CD14-positive monocyte (primary cell): ENCODE measurements at regions not wholly inside any gene's neighbourhood (a gene's known extent, or its start where the extent isn't known, plus 50 kb on each side); places are given as distances from the start of the nearest gene placed in this dataset.

Experiments
- DNase-seq, 3 donors: peaks; one replicate each; pipeline ENCODE4 v3.0.0-alpha.2; 2011 to 2022
- H2AFZ ChIP-seq: 2 replicates; pipeline ENCODE4 v1.6.0; 2012; ENCODE audit warnings: mild to moderate bottlenecking, low read depth, low read length, inconsistent platforms; ENCODE audit not compliant: insufficient read depth, poor library complexity, severe bottlenecking
- H3K27ac ChIP-seq, 2 donors: 1 replicate in 1 of 2; 2 replicates in 1 of 2; pipeline ENCODE4 v1.5.1; 2012 to 2013; ENCODE audit warnings: low read length in 2 of 2, control low read depth in 1 of 2, inconsistent platforms in 1 of 2, low read depth in 1 of 2, mild to moderate bottlenecking in 1 of 2
- H3K27me3 ChIP-seq, 2 donors: one replicate each; pipeline versions ENCODE4 v1.6.0 to v1.6.1; 2011 to 2013; ENCODE audit warnings: low read length in 2 of 2; ENCODE audit not compliant: control insufficient read depth in 2 of 2, insufficient read depth in 2 of 2
- H3K36me3 ChIP-seq, 2 donors: replicated peaks in 1 of 2; 1 replicate in 1 of 2; 2 replicates in 1 of 2; pipeline versions ENCODE4 v1.5.1 to v1.6.1; 2012 to 2013; ENCODE audit warnings: low read length in 2 of 2, control low read depth in 1 of 2, inconsistent platforms in 1 of 2, mild to moderate bottlenecking in 1 of 2; ENCODE audit not compliant: insufficient read depth in 2 of 2, control insufficient read depth in 1 of 2
- H3K4me1 ChIP-seq, 2 donors: 1 replicate in 1 of 2; 2 replicates in 1 of 2; pipeline versions ENCODE4 v1.5.1 to v1.6.1; 2012 to 2013; ENCODE audit warnings: low read length in 2 of 2, control low read depth in 1 of 2, inconsistent platforms in 1 of 2, mild to moderate bottlenecking in 1 of 2, moderate library complexity in 1 of 2; ENCODE audit not compliant: insufficient read depth in 2 of 2, control insufficient read depth in 1 of 2
- H3K4me2 ChIP-seq: replicated peaks from 2 replicates; pipeline ENCODE3; 2012; ENCODE audit warnings: low read length, moderate library complexity, mild to moderate bottlenecking; ENCODE audit not compliant: poor library complexity, severe bottlenecking; ENCODE audit errors: extremely low read depth
- H3K4me3 ChIP-seq, 3 experiments: fragments of 200-600 bp in 1 of 3; sonication (generic) in 1 of 3; replicated peaks in 1 of 3; 1 replicate in 2 of 3; 2 replicates in 1 of 3; pipeline ENCODE4 v1.5.1; 2011 to 2013; ENCODE audit warnings: low read length in 3 of 3, mild to moderate bottlenecking in 3 of 3, control low read depth in 2 of 3, low read depth in 2 of 3, inconsistent platforms in 1 of 3, moderate library complexity in 1 of 3
- H3K79me2 ChIP-seq: 2 replicates; pipeline ENCODE4 v1.6.0; 2012; ENCODE audit warnings: mild to moderate bottlenecking, control low read depth, inconsistent platforms, low read length, moderate library complexity; ENCODE audit not compliant: insufficient read depth
- H3K9ac ChIP-seq: 2 replicates; pipeline ENCODE4 v1.6.0; 2017; ENCODE audit warnings: low read length, mild to moderate bottlenecking; ENCODE audit not compliant: insufficient read depth, poor library complexity, severe bottlenecking
- H3K9me3 ChIP-seq, 2 donors: replicated peaks in 1 of 2; 1 replicate in 1 of 2; 2 replicates in 1 of 2; pipeline versions ENCODE4 v1.5.1 to v1.6.1; 2012 to 2013; ENCODE audit warnings: low read length in 2 of 2, control low read depth in 1 of 2; ENCODE audit not compliant: control insufficient read depth in 1 of 2, insufficient read depth in 1 of 2
- H4K20me1 ChIP-seq: 2 replicates; pipeline ENCODE4 v1.6.0; 2012; ENCODE audit warnings: mild to moderate bottlenecking, low read length, control low read depth, moderate library complexity; ENCODE audit not compliant: insufficient read depth
- H3K27ac Mint-ChIP-seq, 7 donors: one replicate each; pipeline ENCODE4 v1.8.0; 2020; ENCODE audit warnings: mild to moderate bottlenecking in 7 of 7, mixed read lengths in 7 of 7, moderate library complexity in 6 of 7, inconsistent platforms in 2 of 7
- H3K27me3 Mint-ChIP-seq, 3 donors: one replicate each; pipeline ENCODE4 v1.8.0; 2021 to 2022; ENCODE audit warnings: low read depth in 3 of 3, mild to moderate bottlenecking in 3 of 3, mixed read lengths in 3 of 3, moderate library complexity in 3 of 3, inconsistent platforms in 1 of 3
- H3K36me3 Mint-ChIP-seq, 2 donors: one replicate each; pipeline ENCODE4 v1.8.0; 2020; ENCODE audit warnings: mixed read lengths in 2 of 2, inconsistent platforms in 1 of 2, mild to moderate bottlenecking in 1 of 2
- H3K4me1 Mint-ChIP-seq: one replicate; pipeline ENCODE4 v1.8.0; 2020; ENCODE audit warnings: mild to moderate bottlenecking, mixed read lengths
- H3K4me3 Mint-ChIP-seq, 2 donors: one replicate each; pipeline ENCODE4 v1.8.0; 2020; ENCODE audit warnings: mild to moderate bottlenecking in 2 of 2, mixed read lengths in 2 of 2, moderate library complexity in 1 of 2
- H3K9me3 Mint-ChIP-seq, 7 donors: one replicate each; pipeline ENCODE4 v1.8.0; 2020 to 2022; ENCODE audit warnings: mixed read lengths in 7 of 7, mild to moderate bottlenecking in 6 of 7, moderate library complexity in 6 of 7, inconsistent platforms in 2 of 7
- CTCF ChIP-seq: fragments of 200-600 bp; IDR thresholded peaks from one replicate; pipeline ENCODE4 v1.8.0; 2022; ENCODE audit warnings: antibody characterized with exemption, mild to moderate bottlenecking
- WGBS: methylation state at CpG from one replicate; pipeline ENCODE4 v1.1.5; 2013; ENCODE audit warnings: missing lambda C conversion rate; ENCODE audit not compliant: insufficient coverage; 5-methylcytosine and 5-hydroxymethylcytosine counted together
- intact Hi-C, 2 donors: fragments of 100-400 bp; cut with micrococcal nuclease; formaldehyde crosslinking; loops; one replicate each; pipeline versions ENCODE4 v1.15.0 to v1.15.1; 2023

DNA sequence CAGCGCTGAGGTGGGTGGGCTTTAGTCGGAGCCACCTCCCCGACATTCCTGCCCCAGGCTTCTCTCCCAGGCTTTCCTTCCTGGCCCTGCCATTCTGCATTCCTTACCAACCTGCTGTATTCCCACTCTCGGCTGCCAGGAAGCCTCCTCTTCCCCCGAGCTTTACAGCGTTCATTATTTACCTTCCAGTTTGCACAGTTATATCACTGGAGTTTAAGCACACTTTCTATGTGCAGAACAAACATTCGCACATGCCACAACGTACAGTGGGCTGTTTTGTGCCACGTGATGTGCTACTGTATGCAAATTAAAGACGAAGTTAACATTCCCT is 246.3 kb downstream of the SOX11 start:
- WGBS = 94% methylated on average over 4 of the region's 10 CpGs
- no peaks in the 10 kb centered on the region for H3K36me3 Mint-ChIP-seq
- no peak overlapping the region for H3K4me2 ChIP-seq
- no peaks in the 10 kb centered on the region for H3K4me1 ChIP-seq
- no peak for TF ChIP-seq CTCF
- H3K9ac ChIP-seq = no peak overlapping the region
- no peak for DNase-seq
- peaks cover 7% of the 10 kb centered on the region for H3K4me1 Mint-ChIP-seq
- peaks cover 0 to 11% of the 10 kb centered on the region in 2 donors for H3K9me3 ChIP-seq
- no peaks in the 10 kb centered on the region for H4K20me1 ChIP-seq
- no peak overlapping the region for H3K27ac Mint-ChIP-seq
- no peak overlapping the region for H2AFZ ChIP-seq
- peaks cover 0 to 27% (median 16%) of the 10 kb centered on the region in 7 donors for H3K9me3 Mint-ChIP-seq
- intact Hi-C loops = no loop called here
- H3K4me3 Mint-ChIP-seq = no peak overlapping the region
- no peaks in the 10 kb centered on the region for H3K36me3 ChIP-seq
- H3K27me3 Mint-ChIP-seq = peaks cover 0 to 4% (median 2%) of the 10 kb centered on the region in 3 donors
- H3K27ac ChIP-seq = no peak overlapping the region
- H3K79me2 ChIP-seq = no peaks in the 10 kb centered on the region
- no peak overlapping the region for H3K4me3 ChIP-seq
- no peaks in the 10 kb centered on the region for H3K27me3 ChIP-seq

DNA sequence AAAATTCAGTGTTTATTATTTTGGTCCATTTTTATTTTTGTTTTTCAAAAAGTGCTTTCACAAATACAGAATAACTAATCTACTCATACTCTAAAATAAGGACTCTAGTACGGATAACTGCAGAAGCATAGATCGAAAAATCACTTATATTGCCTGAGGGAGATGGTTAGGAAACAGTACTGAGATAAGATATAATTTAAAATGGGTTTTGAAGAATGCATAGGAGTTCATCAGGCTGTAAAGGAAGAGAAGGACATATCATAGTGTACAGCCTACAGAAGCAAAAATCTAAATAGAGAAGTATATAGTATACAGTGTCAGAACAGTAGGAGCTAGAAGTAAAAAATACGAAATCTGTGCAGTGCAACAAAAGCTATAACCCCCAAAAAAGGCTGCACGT is 247.4 kb downstream of the SOX11 start:
- Histone ChIP-seq H3K4me2 (no peak overlapping the region), H2AFZ (no peak overlapping the region), H3K4me3 (no peak overlapping the region), H3K79me2 (no peaks in the 10 kb centered on the region), H3K9ac (no peak overlapping the region), H3K36me3 (no peaks in the 10 kb centered on the region), H3K27ac (no peak overlapping the region), H4K20me1 (no peaks in the 10 kb centered on the region), H3K9me3 (peaks cover 0 to 10% of the 10 kb centered on the region in 2 donors), H3K4me1 (no peaks in the 10 kb centered on the region), H3K27me3 (no peaks in the 10 kb centered on the region)
- 85% methylated on average over 1 of the region's 4 CpGs for WGBS
- Mint-ChIP-seq H3K4me1 (peaks cover 7% of the 10 kb centered on the region), H3K9me3 (peaks cover 0 to 26% (median 16%) of the 10 kb centered on the region in 7 donors), H3K27ac (no peak overlapping the region), H3K36me3 (no peaks in the 10 kb centered on the region), H3K27me3 (peaks cover 0 to 4% (median 2%) of the 10 kb centered on the region in 3 donors), H3K4me3 (no peak overlapping the region)
- intact Hi-C loops = no loop called here
- TF ChIP-seq CTCF = no peak
- no peak for DNase-seq
